OCI-LY7 (cell line): ENCODE measurements at regions not wholly inside any gene's neighbourhood (a gene's known extent, or its start where the extent isn't known, plus 50 kb on each side); places are given as distances from the start of the nearest gene placed in this dataset.

Source experiments
- CTCF ChIP-seq: fragments of 200-600 bp; sonication (generic); conservative IDR thresholded peaks from 2 replicates; pipeline ENCODE4 v1.5.1; 2014; ENCODE audit warnings: mild to moderate bottlenecking, antibody characterized with exemption, low read length, moderate library complexity, mixed read lengths
- EZH2phosphoT487 ChIP-seq: fragments of 200-600 bp; sonication (generic); IDR thresholded peaks from 2 replicates; pipeline ENCODE4 v1.6.1; 2018; ENCODE audit warnings: low read depth, borderline replicate concordance, mild to moderate bottlenecking, mixed run types, antibody characterized with exemption, low read length, moderate library complexity, mixed read lengths

- no peak for TF ChIP-seq CTCF
- TF ChIP-seq EZH2phosphoT487 = no peak
These were observed 90.5 kb upstream of the MAF start for GRCh38 chr16:79691007-79691406.
